ENCODE measurements at regions not wholly inside any gene's neighbourhood (a gene's known extent, or its start where the extent isn't known, plus 50 kb on each side); places are given as distances from the start of the nearest gene placed in this dataset.

DNA sequence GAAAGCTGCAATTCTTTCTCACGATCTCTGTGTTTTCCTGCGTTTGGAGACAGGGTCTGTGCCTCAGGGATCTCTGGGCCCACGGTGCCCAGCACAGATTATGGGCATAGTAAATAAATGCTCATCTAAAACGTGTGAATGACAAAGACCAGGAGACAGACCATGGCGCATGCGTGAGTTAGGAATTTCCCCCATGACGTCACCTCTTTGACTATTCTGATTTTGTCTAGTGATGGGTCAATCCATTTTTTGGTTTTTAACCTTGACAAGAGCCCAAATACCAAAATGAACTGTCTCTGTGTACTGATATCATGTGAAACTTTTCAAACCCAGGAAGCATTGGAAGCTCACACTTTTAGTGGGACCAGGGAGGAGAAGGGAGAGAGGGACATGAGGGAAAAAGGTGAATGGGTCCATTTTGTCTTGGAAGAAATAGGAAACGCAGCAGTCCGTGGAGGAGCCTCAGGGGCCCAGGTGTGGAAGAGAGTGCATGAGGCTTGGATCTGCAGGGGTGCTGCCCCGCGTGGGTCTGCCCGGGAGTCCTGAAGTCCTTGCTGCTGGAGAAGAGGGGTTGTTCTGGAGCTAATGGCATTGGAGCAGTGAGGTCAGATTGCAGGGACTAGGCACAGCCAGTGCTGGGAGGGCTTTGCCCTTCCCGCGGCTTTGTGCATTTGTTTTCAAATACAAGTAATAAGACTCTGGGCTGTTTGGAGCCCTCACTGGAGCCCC lies 172.2 kb downstream of the ASB1 start:
- TF ChIP-seq ZNF530 (tag by site-specific recombination; IDR thresholded peaks at IDR 0.05; ENCODE audit: low read depth) = no peak
- TF ChIP-seq, protein P1, sequence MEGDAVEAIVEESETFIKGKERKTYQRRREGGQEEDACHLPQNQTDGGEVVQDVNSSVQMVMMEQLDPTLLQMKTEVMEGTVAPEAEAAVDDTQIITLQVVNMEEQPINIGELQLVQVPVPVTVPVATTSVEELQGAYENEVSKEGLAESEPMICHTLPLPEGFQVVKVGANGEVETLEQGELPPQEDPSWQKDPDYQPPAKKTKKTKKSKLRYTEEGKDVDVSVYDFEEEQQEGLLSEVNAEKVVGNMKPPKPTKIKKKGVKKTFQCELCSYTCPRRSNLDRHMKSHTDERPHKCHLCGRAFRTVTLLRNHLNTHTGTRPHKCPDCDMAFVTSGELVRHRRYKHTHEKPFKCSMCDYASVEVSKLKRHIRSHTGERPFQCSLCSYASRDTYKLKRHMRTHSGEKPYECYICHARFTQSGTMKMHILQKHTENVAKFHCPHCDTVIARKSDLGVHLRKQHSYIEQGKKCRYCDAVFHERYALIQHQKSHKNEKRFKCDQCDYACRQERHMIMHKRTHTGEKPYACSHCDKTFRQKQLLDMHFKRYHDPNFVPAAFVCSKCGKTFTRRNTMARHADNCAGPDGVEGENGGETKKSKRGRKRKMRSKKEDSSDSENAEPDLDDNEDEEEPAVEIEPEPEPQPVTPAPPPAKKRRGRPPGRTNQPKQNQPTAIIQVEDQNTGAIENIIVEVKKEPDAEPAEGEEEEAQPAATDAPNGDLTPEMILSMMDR (tag by site-specific recombination; IDR thresholded peaks at IDR 0.05) = no peak
- no peak for TF ChIP-seq ZNF830 (tag by site-specific recombination; IDR thresholded peaks at IDR 0.05; ENCODE audit: low read depth)
- TF ChIP-seq ZBTB7A (tag by site-specific recombination; IDR thresholded peaks at IDR 0.05; ENCODE audit: low read depth) = no peak
- TF ChIP-seq, protein P2, sequence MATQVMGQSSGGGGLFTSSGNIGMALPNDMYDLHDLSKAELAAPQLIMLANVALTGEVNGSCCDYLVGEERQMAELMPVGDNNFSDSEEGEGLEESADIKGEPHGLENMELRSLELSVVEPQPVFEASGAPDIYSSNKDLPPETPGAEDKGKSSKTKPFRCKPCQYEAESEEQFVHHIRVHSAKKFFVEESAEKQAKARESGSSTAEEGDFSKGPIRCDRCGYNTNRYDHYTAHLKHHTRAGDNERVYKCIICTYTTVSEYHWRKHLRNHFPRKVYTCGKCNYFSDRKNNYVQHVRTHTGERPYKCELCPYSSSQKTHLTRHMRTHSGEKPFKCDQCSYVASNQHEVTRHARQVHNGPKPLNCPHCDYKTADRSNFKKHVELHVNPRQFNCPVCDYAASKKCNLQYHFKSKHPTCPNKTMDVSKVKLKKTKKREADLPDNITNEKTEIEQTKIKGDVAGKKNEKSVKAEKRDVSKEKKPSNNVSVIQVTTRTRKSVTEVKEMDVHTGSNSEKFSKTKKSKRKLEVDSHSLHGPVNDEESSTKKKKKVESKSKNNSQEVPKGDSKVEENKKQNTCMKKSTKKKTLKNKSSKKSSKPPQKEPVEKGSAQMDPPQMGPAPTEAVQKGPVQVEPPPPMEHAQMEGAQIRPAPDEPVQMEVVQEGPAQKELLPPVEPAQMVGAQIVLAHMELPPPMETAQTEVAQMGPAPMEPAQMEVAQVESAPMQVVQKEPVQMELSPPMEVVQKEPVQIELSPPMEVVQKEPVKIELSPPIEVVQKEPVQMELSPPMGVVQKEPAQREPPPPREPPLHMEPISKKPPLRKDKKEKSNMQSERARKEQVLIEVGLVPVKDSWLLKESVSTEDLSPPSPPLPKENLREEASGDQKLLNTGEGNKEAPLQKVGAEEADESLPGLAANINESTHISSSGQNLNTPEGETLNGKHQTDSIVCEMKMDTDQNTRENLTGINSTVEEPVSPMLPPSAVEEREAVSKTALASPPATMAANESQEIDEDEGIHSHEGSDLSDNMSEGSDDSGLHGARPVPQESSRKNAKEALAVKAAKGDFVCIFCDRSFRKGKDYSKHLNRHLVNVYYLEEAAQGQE (tag by site-specific recombination; IDR thresholded peaks at IDR 0.05) = no peak
- no peak for TF ChIP-seq ZNF121 (tag by site-specific recombination; IDR thresholded peaks at IDR 0.05)
- no peak for TF ChIP-seq ZNF544 (tag by site-specific recombination; IDR thresholded peaks at IDR 0.05)
